LoVo (cell line): ENCODE measurements at regions not wholly inside any gene's neighbourhood (a gene's known extent, or its start where the extent isn't known, plus 50 kb on each side); places are given as distances from the start of the nearest gene placed in this dataset.

Experiments
- DNase-seq: peaks from one replicate; pipeline ENCODE4 v3.0.0-alpha.2; 2016; ENCODE audit warnings: low spot score

DNA sequence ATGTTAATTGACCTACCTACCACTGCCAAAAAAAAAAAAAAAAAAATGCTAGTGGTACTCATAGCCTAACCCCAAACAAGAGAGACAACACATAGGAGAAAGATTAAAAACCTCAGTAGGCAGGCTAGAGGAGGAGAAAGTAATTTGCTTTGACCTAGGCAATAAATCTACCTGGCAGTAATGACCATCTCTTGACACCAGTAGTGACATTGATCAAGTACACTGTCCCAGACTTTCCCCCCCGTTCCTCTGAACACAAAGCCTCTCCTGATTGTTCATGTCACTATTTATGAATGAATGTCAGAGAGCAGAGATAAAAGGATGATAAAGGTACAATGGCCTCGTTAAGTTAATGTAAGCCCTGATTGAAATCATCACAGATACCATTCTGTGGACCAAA lies 746.8 kb downstream of the CBLN4 start:
- DNase-seq: no peak

DNA sequence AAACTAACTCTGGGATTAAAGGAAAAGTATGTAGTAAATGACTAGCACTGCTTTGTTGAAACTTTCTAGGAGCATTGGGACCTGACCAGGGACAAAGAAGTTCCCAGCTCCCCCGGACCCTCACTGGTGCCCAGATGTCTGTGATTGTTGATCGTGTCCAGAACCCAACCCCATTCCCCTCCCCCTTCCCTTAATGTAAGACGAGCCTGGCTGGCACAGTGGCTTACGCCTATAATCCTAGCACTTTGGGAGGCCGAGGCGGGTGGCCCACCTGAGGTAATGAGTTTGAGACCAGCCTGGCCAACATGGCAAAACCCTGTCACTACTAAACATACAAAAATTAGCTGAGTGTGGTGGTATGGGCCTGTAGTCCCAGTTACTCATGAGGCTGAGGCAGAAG lies 750.3 kb downstream of the CBLN4 start:
- DNase-seq: no peak

DNA sequence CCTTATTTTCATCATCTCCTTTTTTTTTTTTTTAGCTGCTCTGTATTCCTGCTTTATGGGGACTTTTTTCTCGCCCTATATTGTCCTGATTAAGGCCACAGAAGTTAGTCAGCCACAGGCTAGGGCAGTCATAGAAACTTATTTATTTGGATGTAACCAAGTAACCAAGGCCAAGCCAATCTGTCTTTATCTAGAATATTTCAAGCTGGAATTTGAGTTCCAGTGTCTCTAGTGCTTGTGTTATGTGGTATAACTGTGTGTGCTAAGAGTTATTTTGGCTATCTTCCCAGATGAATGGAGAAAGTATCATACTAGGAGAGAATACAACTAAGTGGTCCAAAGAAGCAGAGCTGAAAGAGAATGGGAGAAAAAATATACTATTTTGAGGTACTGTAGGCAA lies 751.5 kb downstream of the CBLN4 start:
- DNase-seq: no peak

DNA sequence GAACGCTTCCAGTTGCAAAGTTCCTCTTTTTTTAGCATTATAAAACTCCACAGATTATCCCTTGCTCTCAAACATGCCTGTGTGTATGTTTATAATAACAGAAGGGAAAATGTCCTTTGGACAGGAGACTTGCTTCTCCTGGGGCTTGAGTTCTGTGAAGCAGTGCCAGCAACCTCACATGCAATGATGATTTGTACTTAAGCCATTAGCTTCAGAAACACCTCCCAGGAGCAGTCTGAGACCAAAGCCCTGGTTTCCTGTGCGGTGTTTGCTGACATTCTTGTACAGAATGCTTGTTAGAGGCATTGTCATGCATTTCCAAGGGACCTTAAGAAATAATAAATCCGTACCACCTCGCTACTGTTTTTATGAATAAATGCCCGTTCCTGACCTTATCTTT lies 752.8 kb downstream of the CBLN4 start:
- DNase-seq: no peak

DNA sequence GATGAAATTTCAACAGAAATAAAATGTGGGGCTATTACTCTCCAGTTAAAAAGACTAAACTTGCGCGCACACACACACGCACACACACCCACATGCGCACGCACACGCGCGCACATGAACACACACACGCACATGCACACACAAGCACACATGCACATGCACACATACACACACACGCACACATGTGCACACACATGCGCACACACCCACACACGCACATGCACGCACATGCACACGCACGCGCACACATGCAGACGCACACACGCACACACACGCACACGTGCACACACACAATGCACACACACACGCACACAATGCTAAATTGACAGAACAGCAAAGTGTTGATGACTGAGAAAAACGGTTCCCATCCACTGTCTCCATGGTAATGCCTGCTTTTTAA lies 754.1 kb downstream of the CBLN4 start:
- no peak for DNase-seq

DNA sequence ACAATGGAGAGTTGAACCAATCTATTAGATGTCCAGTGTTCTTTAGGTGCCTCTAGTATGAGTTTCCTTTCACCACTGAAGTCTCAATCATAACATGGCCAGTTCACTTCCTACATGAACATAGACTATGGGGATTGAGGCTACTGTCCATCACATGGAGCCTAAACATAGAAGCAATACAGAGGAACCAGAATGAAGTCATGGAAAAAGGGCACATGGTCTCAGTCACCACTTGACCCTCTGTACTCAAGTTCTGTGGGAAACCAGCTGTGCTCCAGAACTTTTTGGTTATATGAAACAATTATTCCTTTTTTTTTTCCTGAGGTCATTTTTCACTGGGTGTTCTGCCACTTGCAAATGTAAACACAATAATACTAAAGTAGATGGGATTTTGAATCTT lies 762.5 kb downstream of the CBLN4 start:
- DNase-seq: no peak

DNA sequence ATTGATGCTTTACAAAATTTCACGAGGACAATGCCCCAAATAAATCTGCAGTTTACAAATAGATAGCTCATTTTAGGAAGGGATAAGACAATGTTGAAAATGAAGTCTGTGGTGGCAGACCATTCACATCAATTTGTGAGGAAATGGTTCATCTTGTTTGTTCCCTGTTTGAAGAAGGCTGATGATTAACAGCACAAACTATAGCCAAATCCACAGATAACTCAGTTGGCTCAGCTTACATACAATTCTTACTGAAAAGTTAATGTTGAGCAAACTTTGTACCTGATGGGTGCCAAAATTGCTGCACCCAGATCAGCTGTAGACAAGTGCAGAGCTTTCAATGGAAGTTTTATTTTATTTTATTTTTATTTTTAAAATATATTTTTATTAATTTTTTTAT lies 763.9 kb downstream of the DOK5 start:
- DNase-seq: no peak

DNA sequence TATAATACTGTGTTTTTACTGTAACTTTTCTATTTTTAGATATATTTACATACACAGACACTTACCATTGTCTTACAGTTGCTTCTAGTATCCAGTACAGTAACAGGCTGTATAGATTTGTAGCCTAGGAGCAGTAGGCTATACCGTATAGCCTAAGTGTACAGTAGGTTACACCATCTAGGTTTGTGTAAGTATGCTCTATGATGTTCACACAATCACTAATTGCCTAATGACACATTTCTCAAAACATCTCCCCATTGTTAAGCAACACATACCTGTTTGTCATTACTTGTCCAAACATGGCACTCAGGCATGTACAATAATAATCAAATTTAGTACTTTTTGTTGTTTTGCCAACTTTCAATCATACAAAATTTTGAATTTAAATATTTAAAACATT lies 757.3 kb downstream of the DOK5 start:
- no peak for DNase-seq

DNA sequence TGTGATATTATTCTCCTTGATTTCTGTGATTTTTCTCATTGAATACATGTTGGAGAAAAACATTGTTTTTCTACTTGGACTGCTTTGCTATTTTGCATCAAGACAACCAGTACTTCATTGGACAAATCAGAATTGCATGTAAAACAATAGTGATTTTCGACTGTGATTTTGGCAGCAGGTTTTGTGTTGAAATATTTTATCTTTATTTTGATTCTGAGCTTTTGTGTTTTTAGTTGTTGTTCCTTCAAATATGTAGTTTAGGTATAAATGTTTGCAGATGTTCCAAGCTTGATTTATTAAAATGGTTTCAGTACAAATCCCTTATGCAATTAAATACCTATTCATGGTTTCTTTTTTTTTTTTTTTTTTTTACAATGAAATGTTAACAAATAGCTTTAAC lies 754.1 kb downstream of the DOK5 start:
- no peak for DNase-seq

DNA sequence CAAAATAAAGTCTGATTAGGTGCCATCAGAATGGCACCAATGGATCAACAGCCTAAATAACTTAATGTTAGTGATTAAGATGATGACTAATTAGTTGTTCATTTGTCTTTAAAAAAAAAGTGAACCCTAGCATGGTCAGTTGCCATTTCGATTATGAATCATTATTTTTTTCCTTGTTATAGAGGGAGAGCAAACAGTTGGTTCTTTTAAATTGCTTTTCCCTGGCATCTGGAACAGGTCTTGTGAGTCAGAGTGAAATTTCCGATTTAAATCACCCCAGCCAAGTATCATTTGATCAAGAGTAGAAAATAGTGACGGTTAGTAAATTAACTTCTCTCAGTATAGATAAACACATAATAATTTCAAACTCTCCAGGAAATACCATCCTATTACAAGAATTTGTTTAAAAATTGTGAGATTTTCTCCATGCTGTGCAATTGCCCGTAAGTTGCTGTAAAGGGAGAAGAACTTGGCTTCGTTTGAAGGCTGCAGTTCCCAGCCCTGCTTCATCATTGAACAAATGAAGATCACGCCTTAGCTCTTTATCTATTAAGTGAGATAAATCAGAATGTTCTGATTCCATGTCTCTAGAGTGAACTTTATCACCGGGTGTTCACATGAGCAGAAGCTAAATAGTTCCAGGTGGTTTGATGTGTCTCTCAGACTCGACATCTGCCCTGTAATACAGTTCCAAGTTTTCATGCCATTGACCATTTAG lies 741.3 kb downstream of the DOK5 start:
- DNase-seq: no peak

DNA sequence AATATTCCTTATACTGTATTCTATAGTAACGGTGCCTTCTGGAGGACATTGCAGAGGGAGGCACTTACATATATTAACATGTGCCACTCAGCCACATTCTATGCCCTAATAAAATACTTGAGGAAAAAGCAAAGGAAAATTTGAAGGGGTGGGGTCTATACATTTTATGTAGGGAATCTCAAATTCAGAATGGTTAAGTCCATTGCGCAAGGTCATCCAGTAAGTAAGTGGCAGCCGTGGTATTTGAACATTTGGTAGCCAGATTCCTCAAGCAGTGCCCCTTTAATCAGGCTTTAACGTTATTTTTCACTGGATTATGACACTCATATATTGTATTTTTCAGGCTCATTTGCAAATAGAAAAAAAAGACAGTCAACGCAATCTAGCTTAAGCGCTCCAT lies 738.3 kb downstream of the DOK5 start:
- no peak for DNase-seq

DNA sequence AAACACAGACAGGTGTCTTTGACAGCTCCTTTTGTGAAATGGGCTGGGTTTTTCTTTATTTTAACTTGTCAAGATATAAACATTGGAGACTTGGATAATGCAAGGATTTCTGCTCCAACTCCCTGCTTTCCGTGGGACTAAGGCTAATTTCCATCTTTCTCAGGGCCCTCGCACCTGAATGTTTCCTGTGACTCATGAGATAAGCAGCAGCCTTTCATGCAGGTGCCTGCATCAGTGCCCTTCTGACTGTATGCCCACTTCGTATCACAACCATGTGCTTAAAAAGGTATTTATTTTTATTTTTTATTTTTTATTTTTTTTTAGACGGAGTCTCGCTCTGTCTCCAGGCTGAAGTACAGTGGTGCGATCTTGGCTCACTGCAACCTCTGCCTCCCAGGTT lies 736.1 kb downstream of the DOK5 start:
- no peak for DNase-seq

DNA sequence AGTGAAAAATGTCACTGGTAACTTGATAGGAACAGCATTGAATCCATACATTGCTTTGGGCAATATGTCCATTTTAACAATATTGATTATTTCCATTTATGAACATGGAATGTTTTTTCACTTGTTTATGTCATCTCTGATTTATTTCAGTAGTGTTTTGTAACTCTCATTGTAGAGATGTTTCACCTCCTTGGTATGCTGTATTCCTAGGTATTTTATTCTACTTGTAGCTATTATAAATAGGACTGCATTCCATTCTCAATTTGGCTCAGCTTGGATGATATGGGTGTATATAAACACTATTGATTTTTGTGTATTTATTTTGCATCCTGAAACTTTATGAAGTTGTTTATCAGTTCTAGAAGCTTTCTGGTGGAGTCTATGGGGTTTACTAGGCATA lies 730.3 kb downstream of the DOK5 start:
- DNase-seq: no peak

DNA sequence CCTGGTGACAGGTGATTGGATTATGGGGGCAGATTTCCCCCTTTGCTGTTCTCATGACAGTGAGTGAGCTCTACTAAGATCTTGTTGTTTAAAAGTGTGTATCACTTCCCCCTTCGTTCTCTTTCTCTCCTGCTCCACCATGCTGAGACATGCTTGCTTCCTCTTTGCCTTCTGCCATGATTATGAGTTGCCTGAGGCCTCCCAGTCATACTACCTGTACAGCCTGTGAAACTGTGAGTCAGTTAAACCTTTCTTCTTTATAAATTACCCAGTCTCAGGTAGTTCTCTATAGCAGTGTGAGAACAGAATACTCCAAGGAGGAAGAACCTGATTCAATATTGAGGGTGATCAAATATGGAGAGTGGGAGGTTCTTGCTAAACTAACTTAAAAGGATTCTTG lies 724.9 kb downstream of the DOK5 start:
- DNase-seq: no peak

DNA sequence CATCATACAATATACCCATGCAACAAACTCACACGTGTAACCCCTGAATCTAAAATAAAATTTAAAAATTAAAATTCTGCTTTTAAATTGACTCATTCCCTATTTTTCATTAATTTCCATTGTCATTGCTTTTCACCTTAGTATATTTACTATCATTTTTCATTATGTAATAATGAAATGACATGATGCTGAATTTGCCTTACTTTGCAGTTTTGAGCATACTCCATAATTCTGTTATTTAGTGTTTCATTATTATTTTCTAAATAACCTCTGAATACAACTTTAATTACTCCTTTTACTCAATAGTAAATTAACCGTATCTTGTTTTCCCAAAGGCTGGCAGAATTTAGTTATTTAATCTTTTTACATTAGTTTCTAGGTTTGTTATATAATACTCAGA lies 719.6 kb downstream of the DOK5 start:
- no peak for DNase-seq

DNA sequence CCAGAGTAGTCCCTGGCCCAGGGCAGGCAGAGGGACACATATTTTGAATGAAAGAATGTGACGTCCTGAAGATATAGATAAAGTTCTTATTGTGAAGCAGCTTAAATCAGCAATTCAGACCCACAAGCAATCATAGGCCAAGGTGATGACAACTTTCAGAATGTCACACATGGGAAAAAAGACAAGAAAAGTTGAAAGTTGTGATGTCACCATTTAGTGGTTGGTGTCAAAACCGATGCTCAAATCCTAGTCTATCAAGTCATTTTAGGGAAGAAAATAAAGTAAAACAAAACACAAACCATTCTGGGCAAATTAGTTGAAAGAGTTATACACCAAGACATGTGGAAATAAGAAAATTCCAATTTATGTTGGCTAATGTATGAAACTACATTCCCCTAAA lies 710.8 kb downstream of the DOK5 start:
- no peak for DNase-seq

DNA sequence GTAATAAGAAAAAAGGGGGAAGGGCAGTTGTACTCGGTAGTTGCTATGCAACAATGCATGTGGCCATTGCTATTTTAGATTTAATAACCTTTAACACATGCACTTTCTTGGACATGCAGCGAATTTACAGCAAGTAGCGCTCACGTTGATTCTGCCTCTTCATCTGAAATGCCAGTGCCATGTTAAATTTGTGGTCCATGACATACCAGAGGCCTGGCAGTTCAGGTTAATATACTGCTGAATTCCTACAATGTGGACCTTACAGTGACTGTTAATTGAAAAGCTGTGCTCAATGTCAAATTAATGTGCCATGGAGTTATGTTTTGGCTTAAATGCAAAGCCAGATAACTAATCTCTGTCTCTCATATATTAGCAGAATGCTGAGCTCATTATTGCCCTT lies 699.7 kb downstream of the DOK5 start:
- no peak for DNase-seq

DNA sequence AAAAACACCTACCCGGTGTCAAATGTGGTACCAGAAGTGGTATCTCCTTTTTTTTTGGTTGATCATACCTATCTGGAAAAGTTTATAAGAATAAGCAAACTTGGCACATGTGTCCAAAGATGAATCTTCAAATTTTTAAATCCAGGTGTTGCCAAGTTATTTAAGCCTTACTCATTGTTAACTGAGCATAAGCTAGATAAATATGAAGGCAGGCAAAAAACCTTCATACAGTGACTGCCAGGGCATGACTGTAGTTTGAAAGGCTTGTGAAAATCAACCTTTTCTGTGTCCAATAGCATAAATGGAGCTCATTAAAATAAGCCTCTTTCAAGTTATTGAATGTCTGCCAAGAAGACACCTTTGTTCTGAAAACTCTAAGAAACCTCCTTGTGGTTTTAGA lies 699.2 kb downstream of the DOK5 start:
- DNase-seq: no peak

DNA sequence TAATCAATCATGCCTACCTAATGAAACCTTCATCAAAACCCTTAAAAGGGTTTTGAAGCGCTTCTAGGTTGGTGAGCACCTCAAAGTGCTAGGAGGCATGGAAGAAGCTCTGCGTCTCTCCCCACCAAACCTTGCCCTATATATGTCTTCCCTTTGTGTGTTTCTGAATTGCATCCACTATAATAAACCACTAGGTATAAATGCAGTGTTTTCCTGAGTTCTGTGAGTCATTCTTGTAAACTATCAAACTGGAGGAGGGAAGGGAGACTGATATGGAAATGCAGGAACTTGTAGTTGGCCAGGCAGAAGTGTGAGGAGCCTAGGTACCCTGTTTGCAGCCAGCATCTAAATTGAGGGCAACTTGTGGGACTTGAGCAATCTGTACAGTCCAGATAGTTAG lies 698.8 kb downstream of the DOK5 start:
- DNase-seq: peak; percentile 34

DNA sequence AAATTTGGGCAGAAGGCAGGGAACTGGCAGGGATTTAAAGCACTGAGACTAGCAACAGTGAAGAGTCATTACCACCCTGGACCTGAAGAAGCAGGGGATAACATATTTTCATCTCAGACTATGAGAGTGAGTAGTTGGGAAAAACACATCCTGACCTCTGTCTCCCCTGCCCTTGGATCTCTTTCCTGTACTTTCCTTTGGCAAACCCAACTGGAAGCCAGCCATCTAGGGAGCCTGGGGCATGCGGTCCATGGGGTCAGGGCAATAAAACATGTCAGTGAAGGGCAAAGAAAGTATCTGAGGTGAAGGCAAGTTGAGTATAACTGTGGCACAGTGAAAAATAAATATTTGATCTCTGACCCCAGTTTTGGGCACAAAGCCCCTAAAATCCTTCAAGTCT lies 698.2 kb downstream of the DOK5 start:
- DNase-seq: peak; percentile 16

DNA sequence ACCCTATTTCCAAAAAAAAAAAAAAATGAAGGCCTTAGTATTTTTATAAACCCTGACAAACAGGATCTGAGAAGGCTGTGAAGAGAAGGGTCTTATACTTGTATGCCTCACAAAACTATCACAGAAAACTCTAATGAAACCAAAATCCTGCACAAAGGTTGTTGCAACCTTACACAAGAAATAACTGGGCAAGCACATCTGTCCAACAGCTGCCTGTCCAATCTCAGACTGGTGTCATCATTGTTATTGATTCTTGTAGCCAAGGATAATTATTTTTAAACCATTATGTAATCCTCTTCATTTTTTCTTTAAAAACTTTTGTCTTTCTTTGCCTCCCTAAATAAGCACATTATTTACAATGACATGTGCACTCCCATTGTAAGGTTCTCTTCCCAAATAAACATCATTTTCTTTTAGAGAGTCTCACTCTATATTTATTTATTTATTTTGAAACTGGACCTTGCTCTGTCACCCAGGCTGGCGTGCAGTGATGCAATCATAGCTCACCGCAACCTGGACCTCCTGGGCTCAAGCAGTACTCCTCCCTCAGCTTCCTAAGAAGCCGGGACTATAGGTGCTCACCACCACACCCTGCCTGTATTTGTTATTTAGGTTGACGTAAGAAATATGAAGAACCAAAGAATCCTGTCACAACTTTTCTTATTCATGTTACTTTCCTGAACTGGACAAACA lies 697.1 kb downstream of the DOK5 start:
- DNase-seq: peak; percentile 54

DNA sequence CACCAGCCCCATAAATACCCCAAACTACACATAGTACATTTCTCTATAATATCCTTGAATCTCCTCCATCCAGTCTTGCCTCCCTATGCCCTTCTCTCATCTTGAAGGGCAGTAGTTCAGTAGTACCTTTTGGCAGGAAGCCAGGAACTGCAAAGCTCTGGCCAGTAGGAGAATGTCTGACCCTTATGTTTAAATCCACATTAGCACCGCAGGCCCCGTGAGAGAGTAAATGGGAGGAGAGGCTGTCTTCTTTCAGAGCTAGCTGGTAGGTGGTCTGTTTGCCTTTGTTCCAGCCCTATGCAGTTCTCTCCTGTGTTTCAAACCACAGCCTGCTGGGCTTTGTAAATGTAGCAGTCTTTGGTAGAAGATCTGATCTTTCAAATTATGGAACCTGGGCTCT lies 690.7 kb downstream of the DOK5 start:
- no peak for DNase-seq

DNA sequence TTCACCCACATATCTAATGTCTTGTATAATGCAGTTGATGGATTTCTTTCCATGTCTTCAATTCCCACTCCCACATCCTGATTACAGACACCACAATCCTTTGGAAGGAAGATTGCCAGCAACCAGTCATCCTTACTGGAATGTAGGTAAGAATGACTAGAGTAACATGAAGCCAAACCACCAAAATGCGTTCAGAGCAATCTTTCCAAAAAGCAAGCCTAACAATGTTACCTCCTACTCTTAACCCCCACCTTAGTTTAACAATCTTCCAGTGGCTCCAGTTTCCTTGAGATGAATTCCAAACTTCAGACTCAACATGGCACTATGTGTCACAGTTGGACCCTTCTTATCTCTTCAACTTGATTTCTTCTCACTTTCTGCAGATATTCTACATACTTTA lies 685.6 kb downstream of the DOK5 start:
- no peak for DNase-seq

DNA sequence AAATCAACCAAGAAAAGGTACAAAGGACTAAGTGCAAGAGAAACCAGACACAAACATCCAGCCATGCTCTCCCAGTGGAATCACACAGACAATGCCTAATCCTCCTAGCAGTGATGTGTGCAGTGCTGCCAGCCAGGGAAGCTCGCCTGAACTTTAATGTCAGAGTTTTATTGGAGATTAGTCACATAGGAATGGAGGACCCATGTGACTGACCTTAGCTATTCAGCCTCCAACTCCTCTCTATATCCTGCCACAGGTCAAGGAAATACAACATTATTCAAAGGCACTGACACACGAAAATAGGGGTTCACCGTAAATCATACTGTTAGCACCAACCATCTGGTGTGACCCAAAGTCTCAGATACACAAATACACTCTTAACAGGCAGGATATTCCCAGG lies 684.6 kb downstream of the DOK5 start:
- DNase-seq: peak; percentile 39
